CD4-positive, CD25-positive, alpha-beta regulatory T cell (primary cell): ENCODE measurements at regions not wholly inside any gene's neighbourhood (a gene's known extent, or its start where the extent isn't known, plus 50 kb on each side); places are given as distances from the start of the nearest gene placed in this dataset.

ENCODE experiments used
- ATAC-seq, 2 donors: fragments of 150-1000 bp; cut with Tn5 transposase; one replicate each; pipeline ENCODE4 v1.10.0; 2021; ENCODE audit warnings: low read depth in 2 of 2, moderate number of reproducible peaks in 2 of 2, moderate library complexity in 1 of 2
- DNase-seq, 3 donors: peaks; one replicate each; pipeline versions ENCODE4 v3.0.0 to v3.0.0-alpha.2; 2012 to 2022; ENCODE audit warnings: mixed read lengths in 1 of 3
- H3K27ac ChIP-seq: one replicate; pipeline ENCODE4 v1.7.0; 2013; ENCODE audit warnings: mild to moderate bottlenecking, low read length; ENCODE audit not compliant: insufficient read depth, poor library complexity, severe bottlenecking
- H3K27me3 ChIP-seq: one replicate; pipeline ENCODE4 v1.7.0; 2013; ENCODE audit warnings: low read length; ENCODE audit not compliant: control insufficient read depth, insufficient read depth
- H3K36me3 ChIP-seq: one replicate; pipeline ENCODE4 v1.7.0; 2013; ENCODE audit warnings: mild to moderate bottlenecking, low read length, moderate library complexity; ENCODE audit not compliant: control insufficient read depth, insufficient read depth
- H3K4me1 ChIP-seq: 2 replicates; pipeline ENCODE4 v1.7.0; 2013; ENCODE audit warnings: mild to moderate bottlenecking, low read length; ENCODE audit not compliant: insufficient read depth, control insufficient read depth, poor library complexity, severe bottlenecking
- H3K4me3 ChIP-seq: one replicate; pipeline ENCODE4 v1.7.0; 2013; ENCODE audit warnings: low read depth, mild to moderate bottlenecking, low read length, moderate library complexity
- H3K9me3 ChIP-seq, 2 experiments: 1 replicate in 1 of 2; 2 replicates in 1 of 2; pipeline ENCODE4 v1.7.0; 2013; ENCODE audit warnings: low read length in 2 of 2, mild to moderate bottlenecking in 1 of 2, moderate library complexity in 1 of 2; ENCODE audit not compliant: control insufficient read depth in 2 of 2
- H3K27ac Mint-ChIP-seq, 3 donors: one replicate each; pipeline ENCODE4 v1.8.0; 2020 to 2022; ENCODE audit warnings: mild to moderate bottlenecking in 3 of 3, mixed read lengths in 3 of 3, moderate library complexity in 2 of 3
- H3K27me3 Mint-ChIP-seq: one replicate; pipeline ENCODE4 v1.8.0; 2022; ENCODE audit warnings: mild to moderate bottlenecking, mixed read lengths
- H3K36me3 Mint-ChIP-seq: one replicate; pipeline ENCODE4 v1.8.0; 2020; ENCODE audit warnings: mixed read lengths
- H3K4me1 Mint-ChIP-seq, 4 donors: one replicate each; pipeline ENCODE4 v1.8.0; 2020 to 2022; ENCODE audit warnings: mixed read lengths in 4 of 4, mild to moderate bottlenecking in 1 of 4
- H3K4me3 Mint-ChIP-seq, 4 donors: one replicate each; pipeline ENCODE4 v1.8.0; 2020 to 2022; ENCODE audit warnings: mild to moderate bottlenecking in 4 of 4, mixed read lengths in 4 of 4, moderate library complexity in 3 of 4
- H3K9me3 Mint-ChIP-seq, 7 donors: one replicate each; pipeline ENCODE4 v1.8.0; 2020 to 2022; ENCODE audit warnings: mixed read lengths in 7 of 7, mild to moderate bottlenecking in 3 of 7, moderate library complexity in 2 of 7

DNA sequence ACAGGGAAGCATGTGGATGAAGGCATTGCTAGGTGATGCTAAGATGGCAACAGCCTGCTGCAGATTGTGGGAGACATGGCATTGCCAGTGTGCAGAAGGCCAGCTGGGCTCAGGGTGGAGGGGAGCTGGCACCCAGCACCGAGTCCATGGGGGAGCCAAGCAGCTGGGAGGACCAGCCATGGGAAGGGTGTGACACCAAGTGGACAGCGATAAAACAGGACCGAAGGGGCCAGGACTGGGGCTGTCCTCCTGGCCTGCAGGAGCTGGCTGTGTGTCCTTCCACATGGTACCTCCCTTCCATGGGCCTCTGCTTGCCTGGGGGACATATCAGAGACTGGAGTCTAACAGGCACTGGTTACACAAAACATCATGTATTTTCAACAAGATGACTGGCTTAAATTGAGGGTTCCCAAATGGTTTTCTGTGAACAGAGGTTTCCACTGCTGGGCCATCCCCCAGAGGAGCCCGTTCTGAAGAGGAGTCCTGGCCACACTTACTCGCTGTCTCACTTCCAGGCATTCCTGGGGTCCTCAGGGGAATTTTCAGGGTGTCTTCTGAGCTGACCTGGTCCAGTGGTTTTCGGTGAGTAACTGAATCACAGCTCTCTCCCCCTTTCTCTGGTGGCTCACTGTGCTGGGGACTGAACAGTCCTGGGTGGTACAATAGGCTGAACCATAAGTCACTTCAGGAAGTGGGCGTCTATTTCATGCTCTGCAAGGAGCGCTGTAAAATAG, 60.4 kb upstream of the TNP1 start:
- Mint-ChIP-seq H3K4me3 (no peak overlapping the region), H3K4me1 (no peaks in the 10 kb centered on the region), H3K36me3 (no peaks in the 10 kb centered on the region), H3K9me3 (no peaks in the 10 kb centered on the region), H3K27ac (no peak overlapping the region), H3K27me3 (peaks cover 5% of the 10 kb centered on the region)
- Histone ChIP-seq H3K4me3 (no peak overlapping the region), H3K9me3 (no peaks in the 10 kb centered on the region), H3K27ac (no peak overlapping the region), H3K36me3 (no peaks in the 10 kb centered on the region), H3K4me1 (no peaks in the 10 kb centered on the region), H3K27me3 (no peaks in the 10 kb centered on the region)
- DNase-seq, result no peak
- ATAC-seq, result no peak

DNA sequence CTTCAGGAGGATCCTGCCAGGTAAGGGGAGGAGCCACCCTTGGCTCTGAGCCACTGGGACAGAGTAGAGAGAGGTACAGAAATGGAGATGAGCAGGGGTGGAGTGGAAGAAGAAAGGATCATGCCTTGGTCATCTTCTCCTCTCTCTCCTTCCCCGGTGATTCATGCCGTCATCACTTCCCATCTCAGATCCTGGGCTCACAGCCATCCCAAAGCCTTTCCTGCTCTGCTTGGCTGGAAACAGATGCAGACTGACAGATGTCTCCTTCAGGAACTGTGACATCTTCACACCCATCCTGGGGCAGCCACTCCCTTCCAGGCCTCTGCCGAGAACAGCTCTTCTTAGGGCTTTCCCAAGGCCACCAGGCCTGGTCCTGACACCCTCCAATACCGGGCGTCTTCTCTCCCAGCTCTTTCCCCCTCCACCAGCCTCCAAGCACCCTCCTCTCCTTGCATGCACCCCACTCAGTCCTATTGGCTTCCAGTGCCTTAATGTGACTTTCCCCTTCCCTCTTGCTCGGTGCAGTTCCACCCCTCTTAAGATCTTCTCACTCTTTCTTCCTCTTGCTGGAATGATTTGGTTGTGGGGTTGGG, 58.3 kb upstream of the TNP1 start:
- peaks cover 5% of the 10 kb centered on the region for H3K27me3 Mint-ChIP-seq
- H3K27ac Mint-ChIP-seq, result peak overlapping the region in 1 of 3 donors; percentile 26
- no peaks in the 10 kb centered on the region for H3K4me1 Mint-ChIP-seq
- no peaks in the 10 kb centered on the region for H3K27me3 ChIP-seq
- no peaks in the 10 kb centered on the region for H3K9me3 Mint-ChIP-seq
- H3K36me3 Mint-ChIP-seq, result no peaks in the 10 kb centered on the region
- H3K36me3 ChIP-seq, result no peaks in the 10 kb centered on the region
- H3K4me1 ChIP-seq, result no peaks in the 10 kb centered on the region
- DNase-seq, result no peak
- no peak overlapping the region for H3K27ac ChIP-seq
- H3K4me3 Mint-ChIP-seq, result no peak overlapping the region
- ATAC-seq, result no peak
- no peaks in the 10 kb centered on the region for H3K9me3 ChIP-seq
- no peak overlapping the region for H3K4me3 ChIP-seq

DNA sequence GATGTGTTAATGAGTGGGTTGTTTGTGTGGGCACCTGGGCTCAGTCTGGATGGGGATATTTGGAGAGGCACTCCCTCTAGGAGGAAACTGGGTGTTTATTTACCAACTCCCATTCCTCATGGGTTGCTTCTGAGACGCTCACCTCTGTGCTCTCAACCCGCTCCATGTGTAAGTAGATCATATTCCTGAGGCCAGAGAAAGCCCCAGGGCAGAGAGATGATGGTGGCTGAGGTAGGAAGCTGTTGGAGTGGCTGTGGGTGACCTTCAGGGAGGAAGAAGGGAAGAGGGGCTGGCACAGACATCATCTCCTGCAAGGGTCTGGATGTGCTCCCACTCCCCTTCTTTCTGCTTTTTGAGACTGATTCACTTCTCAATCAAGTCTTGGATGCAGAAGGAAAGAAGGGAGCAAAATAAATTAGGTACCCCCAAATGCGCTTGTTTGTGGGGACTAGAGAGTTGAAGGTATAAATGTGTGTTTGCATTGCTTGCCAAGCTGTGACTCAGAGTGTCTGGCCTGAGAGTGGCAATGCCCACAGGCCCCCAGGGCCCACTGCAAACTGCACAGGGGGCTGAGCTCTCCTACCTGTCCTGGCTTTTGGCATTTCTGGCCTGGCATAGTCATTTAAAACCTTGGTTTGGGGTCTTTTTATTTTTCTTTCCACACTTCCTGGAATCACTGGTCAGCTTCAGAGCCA, 57.2 kb upstream of the TNP1 start:
- peak overlapping the region in 1 of 3 donors; percentile 3 for H3K27ac Mint-ChIP-seq
- no peaks in the 10 kb centered on the region for H3K9me3 ChIP-seq

DNA sequence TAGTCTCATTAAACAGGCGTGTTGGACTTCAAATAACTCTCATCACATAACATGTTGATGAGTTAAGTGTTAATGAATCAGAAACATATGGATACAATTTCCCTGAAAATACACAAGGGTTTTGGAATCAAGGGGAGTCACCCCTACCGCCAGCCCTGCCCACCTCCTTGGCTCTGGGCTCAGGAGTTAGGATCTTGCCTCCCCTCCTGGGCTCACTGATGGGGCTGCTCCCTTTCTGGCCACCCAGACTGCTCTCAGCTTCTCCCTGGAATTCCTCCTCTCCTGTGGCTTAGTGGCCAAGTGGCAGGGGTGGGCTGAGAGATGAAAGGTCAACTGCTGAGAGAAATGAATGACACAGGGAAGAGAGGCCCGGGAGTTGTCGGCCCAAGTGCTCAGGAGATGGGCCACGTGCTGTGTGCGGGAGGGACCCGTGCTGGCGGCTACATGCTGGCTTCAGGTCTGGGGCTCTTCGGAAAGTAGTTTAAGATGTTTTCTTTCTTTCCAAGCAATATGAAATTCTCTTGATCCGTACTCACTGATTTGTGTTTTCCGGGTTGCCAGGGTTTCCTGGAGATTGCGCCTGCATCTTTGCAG, 55.8 kb upstream of the TNP1 start:
- Mint-ChIP-seq H3K4me3 (no peak overlapping the region), H3K27ac (no peak overlapping the region), H3K27me3 (peaks cover 5% of the 10 kb centered on the region), H3K36me3 (no peaks in the 10 kb centered on the region), H3K9me3 (no peaks in the 10 kb centered on the region), H3K4me1 (no peaks in the 10 kb centered on the region)
- no peak for DNase-seq
- H3K4me1 ChIP-seq, result no peaks in the 10 kb centered on the region
- H3K36me3 ChIP-seq, result no peaks in the 10 kb centered on the region
- no peak overlapping the region for H3K4me3 ChIP-seq
- H3K9me3 ChIP-seq, result no peaks in the 10 kb centered on the region
- H3K27ac ChIP-seq, result no peak overlapping the region
- no peak for ATAC-seq
- H3K27me3 ChIP-seq, result no peaks in the 10 kb centered on the region

More for the DNA sequence above, 57.2 kb upstream of the TNP1 start:
- Histone ChIP-seq H3K27ac (no peak overlapping the region), H3K4me3 (no peak overlapping the region), H3K27me3 (no peaks in the 10 kb centered on the region), H3K4me1 (no peaks in the 10 kb centered on the region), H3K36me3 (no peaks in the 10 kb centered on the region)
- Mint-ChIP-seq H3K9me3 (no peaks in the 10 kb centered on the region), H3K36me3 (no peaks in the 10 kb centered on the region), H3K4me1 (no peaks in the 10 kb centered on the region), H3K4me3 (no peak overlapping the region), H3K27me3 (peaks cover 5% of the 10 kb centered on the region)
- DNase-seq (no peak), ATAC-seq (no peak)

DNA sequence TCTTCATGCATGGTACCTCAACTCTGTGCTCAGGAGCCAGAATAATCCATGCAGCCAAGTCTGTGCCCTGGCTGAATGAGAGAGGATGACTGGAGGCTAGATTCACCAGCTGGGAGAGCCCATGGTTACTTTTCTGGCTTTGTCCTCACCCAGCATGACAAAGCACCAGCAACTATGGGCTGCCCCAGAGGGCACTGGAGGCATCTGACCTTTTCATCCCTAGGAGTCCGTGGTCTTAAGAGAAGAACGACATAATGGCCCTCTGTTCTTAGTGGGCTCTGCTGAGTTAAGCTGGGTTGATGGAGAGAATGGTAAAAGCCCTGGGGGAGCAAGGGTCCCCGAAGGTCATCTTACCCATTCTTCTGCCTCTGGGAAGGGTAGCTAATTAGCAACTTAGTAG, 54.6 kb upstream of the TNP1 start:
- Histone ChIP-seq H3K4me3 (no peak overlapping the region), H3K27me3 (no peaks in the 10 kb centered on the region), H3K36me3 (no peaks in the 10 kb centered on the region), H3K4me1 (no peaks in the 10 kb centered on the region), H3K9me3 (no peaks in the 10 kb centered on the region), H3K27ac (no peak overlapping the region)
- Mint-ChIP-seq H3K27ac (no peak overlapping the region), H3K36me3 (no peaks in the 10 kb centered on the region), H3K9me3 (no peaks in the 10 kb centered on the region), H3K4me3 (no peak overlapping the region), H3K4me1 (no peaks in the 10 kb centered on the region), H3K27me3 (peaks cover 4% of the 10 kb centered on the region)
- no peak for DNase-seq
- no peak for ATAC-seq

DNA sequence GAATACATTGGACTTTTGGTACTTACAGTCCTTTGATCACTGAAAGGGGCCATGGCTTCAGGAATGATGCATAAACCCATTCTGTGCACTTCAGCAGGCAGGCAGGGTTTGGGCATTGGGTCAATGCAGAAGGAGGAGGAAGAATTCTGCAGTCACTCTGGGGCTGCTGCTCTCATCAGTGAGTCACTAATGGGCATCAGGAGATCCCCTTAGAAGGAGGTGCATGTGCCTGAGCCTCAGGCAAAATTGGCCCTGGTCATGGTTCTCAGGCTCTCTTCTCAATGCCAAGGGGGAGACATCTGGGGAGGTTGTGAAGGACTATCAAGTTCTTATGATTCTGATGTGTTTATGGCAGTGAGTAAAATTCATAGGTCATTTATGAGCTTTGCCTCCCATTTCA, 52.0 kb upstream of the TNP1 start:
- no peaks in the 10 kb centered on the region for H3K4me1 ChIP-seq
- Mint-ChIP-seq H3K9me3 (no peaks in the 10 kb centered on the region), H3K27ac (no peak overlapping the region), H3K4me3 (no peak overlapping the region), H3K27me3 (no peaks in the 10 kb centered on the region), H3K36me3 (no peaks in the 10 kb centered on the region), H3K4me1 (no peaks in the 10 kb centered on the region)
- no peaks in the 10 kb centered on the region for H3K27me3 ChIP-seq
- H3K27ac ChIP-seq, result no peak overlapping the region
- no peaks in the 10 kb centered on the region for H3K36me3 ChIP-seq
- no peak for DNase-seq
- H3K9me3 ChIP-seq, result no peaks in the 10 kb centered on the region
- no peak for ATAC-seq
- no peak overlapping the region for H3K4me3 ChIP-seq

DNA sequence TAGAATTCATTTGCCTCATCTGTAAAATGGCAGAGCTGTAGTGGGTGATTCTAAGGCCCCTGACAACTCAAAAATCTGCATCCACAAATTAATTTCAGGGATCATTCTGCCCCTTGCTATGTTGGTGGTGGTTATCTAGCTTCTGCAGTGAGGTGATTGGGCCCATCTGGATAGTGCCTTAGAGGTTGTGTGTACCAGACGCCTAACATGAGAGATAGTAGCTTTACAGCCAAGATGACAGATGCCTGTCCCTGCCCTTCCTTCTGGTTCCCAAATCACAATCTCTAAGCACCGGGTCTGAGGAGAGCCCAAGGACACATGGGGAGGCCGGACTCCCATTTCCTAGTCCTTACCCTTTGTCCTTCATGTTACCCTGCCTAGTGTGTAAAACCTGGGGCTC, 51.1 kb upstream of the TNP1 start:
- Mint-ChIP-seq H3K27ac (no peak overlapping the region), H3K4me3 (no peak overlapping the region), H3K4me1 (no peaks in the 10 kb centered on the region), H3K27me3 (no peaks in the 10 kb centered on the region), H3K36me3 (no peaks in the 10 kb centered on the region), H3K9me3 (no peaks in the 10 kb centered on the region)
- Histone ChIP-seq H3K9me3 (no peaks in the 10 kb centered on the region), H3K27me3 (no peaks in the 10 kb centered on the region), H3K27ac (no peak overlapping the region), H3K36me3 (no peaks in the 10 kb centered on the region), H3K4me3 (no peak overlapping the region), H3K4me1 (no peaks in the 10 kb centered on the region)
- no peak for DNase-seq
- ATAC-seq, result no peak
